Activated B cell treated with CpG ODN at 0.5 μM for 24 hours (primary cell): ENCODE measurements at regions not wholly inside any gene's neighbourhood (a gene's known extent, or its start where the extent isn't known, plus 50 kb on each side); places are given as distances from the start of the nearest gene placed in this dataset.

ENCODE experiments used
- ATAC-seq: fragments of 200-7000 bp; cut with Tn5 transposase; one replicate; pipeline ENCODE4 v1.10.0; 2021; ENCODE audit warnings: low read depth, mild to moderate bottlenecking, moderate library complexity
- CTCF ChIA-PET: fragments of 350-600 bp; sonication (Branson Sonifier 250); formaldehyde crosslinking; loops from one replicate; lab custom pipeline; 2021; ENCODE audit warnings: antibody characterized with exemption; lab: Charles Lee
- POLR2A ChIA-PET: fragments of 350-600 bp; sonication (Branson Sonifier 250); formaldehyde crosslinking; loops from one replicate; lab custom pipeline; 2021; ENCODE audit warnings: antibody characterized with exemption; lab: Charles Lee
- DNase-seq: peaks from one replicate; pipeline ENCODE4 v3.0.0; 2022
- H3K27ac Mint-ChIP-seq: one replicate; pipeline ENCODE4 v1.8.0; 2020; ENCODE audit warnings: mixed read lengths
- H3K27me3 Mint-ChIP-seq: one replicate; pipeline ENCODE4 v1.8.0; 2021; ENCODE audit warnings: mixed read lengths
- H3K36me3 Mint-ChIP-seq: one replicate; pipeline ENCODE4 v1.8.0; 2021; ENCODE audit warnings: low read depth, mixed read lengths
- H3K4me1 Mint-ChIP-seq: one replicate; pipeline ENCODE4 v1.8.0; 2021; ENCODE audit warnings: mixed read lengths
- H3K4me3 Mint-ChIP-seq: one replicate; pipeline ENCODE4 v1.8.0; 2020; ENCODE audit warnings: mild to moderate bottlenecking, mixed read lengths
- H3K9me3 Mint-ChIP-seq: one replicate; pipeline ENCODE4 v1.8.0; 2020; ENCODE audit warnings: mixed read lengths
- intact Hi-C: fragments of 100-400 bp; cut with micrococcal nuclease; formaldehyde crosslinking; loops from one replicate; pipeline ENCODE4 v1.15.1; 2024
- TF ChIP-seq, protein P1 (sequence below): fragments of 200-600 bp; IDR thresholded peaks from one replicate; pipeline ENCODE4 v1.8.0; 2022; ENCODE audit warnings: antibody characterized with exemption, mild to moderate bottlenecking

DNA sequence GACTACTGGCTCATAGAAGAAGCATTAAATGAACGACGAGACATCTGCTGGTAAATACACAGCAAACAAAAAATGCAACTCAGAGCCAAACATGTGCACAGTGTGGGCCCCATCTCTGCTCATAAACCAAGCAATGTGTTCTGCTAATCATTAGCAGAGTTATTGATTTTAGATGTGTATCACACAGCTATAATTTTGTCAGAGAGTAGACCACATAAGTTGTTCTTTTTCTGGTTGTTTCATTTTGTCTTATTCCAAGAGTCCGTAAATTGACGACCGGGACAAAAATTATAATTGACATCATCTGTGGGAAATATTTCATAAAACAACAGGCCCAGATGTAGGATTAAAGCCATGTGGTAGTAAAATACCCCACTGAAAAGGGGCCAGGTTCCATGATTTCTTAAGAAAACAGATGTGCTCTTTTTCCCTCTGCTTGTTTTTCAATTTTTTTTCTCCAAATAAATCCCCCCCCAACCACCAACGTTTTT, 423.6 kb downstream of the HAO1 start:
- ChIA-PET CTCF (no interaction called here), POLR2A (no interaction called here)
- no peaks in the 10 kb centered on the region for H3K27me3 Mint-ChIP-seq
- intact Hi-C loops, result no loop called here
- H3K4me1 Mint-ChIP-seq, result no peaks in the 10 kb centered on the region
- no peaks in the 10 kb centered on the region for H3K36me3 Mint-ChIP-seq
- no peak overlapping the region for H3K4me3 Mint-ChIP-seq
- TF ChIP-seq, protein P1, sequence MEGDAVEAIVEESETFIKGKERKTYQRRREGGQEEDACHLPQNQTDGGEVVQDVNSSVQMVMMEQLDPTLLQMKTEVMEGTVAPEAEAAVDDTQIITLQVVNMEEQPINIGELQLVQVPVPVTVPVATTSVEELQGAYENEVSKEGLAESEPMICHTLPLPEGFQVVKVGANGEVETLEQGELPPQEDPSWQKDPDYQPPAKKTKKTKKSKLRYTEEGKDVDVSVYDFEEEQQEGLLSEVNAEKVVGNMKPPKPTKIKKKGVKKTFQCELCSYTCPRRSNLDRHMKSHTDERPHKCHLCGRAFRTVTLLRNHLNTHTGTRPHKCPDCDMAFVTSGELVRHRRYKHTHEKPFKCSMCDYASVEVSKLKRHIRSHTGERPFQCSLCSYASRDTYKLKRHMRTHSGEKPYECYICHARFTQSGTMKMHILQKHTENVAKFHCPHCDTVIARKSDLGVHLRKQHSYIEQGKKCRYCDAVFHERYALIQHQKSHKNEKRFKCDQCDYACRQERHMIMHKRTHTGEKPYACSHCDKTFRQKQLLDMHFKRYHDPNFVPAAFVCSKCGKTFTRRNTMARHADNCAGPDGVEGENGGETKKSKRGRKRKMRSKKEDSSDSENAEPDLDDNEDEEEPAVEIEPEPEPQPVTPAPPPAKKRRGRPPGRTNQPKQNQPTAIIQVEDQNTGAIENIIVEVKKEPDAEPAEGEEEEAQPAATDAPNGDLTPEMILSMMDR, result no peak
- DNase-seq (no peak), ATAC-seq (no peak)
- H3K9me3 Mint-ChIP-seq, result no peaks in the 10 kb centered on the region
- no peak overlapping the region for H3K27ac Mint-ChIP-seq

DNA sequence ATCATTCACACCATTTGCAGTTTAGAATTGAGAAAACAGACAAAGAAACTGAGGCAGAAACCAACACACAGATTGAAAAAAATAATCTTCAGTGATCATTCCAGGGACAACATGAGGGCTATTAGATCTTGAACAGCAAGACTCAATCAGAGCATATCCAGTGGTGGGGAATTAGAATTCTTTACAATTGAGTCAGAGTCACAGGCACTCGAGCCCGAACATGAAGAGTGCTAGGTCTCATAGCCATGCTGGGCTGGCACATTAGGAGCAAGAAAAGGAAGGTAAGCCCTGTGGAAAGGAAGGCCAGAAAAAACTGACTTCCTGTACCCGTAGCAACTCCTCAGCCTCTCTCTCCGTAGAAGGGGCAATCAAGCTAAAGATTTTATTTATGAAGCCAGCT, 419.9 kb downstream of the HAO1 start:
- H3K27ac Mint-ChIP-seq, result no peak overlapping the region
- H3K27me3 Mint-ChIP-seq, result no peaks in the 10 kb centered on the region
- ChIA-PET POLR2A (no interaction called here), CTCF (no interaction called here)
- H3K4me1 Mint-ChIP-seq, result no peaks in the 10 kb centered on the region
- no peak overlapping the region for H3K4me3 Mint-ChIP-seq
- intact Hi-C loops, result no loop called here
- no peak for ATAC-seq
- TF ChIP-seq, protein P1, result no peak
- H3K9me3 Mint-ChIP-seq, result no peaks in the 10 kb centered on the region
- DNase-seq, result no peak
- no peaks in the 10 kb centered on the region for H3K36me3 Mint-ChIP-seq

DNA sequence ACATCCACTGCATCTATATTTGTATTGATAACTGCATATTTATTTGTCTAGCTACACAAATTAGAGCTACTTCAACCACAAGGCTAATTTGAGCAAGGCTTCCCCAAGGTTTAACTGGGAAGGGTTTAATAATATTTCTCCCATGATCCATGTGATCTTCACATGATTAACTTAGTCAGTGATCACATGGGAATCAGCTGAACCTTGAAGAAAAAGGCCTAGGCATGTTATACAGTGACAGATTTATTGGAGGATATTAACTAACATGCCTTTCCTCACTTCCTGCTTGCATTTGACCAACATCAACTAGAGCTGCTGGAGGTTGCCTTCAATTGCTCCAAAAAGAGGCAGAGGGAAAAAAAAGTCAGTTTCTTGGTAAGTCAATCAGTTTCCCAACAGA, 417.0 kb downstream of the HAO1 start:
- CTCF ChIA-PET, result no interaction called here
- intact Hi-C loops, result no loop called here

DNA sequence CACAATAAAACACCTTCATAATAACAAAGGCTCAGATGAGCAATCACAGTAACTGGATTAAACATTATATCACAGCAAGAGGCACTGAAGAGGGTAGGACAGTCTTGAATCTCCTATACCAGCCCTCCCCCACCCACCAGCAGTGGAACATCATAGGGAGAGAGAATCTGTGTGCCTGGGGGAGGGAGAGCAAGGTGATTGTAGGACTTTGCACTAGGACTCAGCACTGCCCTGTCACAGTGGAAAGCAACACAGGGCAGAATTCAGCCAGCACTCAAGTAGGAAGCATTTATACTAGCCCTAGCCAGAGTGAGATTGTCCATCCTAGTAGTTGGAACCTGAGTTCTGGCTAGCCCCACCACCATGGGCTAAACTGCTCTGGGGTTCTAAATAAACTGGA, 400.2 kb downstream of the HAO1 start:
- no peak for DNase-seq
- no peaks in the 10 kb centered on the region for H3K27me3 Mint-ChIP-seq
- intact Hi-C loops, result no loop called here
- no peak for ATAC-seq
- CTCF ChIA-PET, result no interaction called here
- TF ChIP-seq, protein P1, result no peak
- no peak overlapping the region for H3K27ac Mint-ChIP-seq
- H3K36me3 Mint-ChIP-seq, result no peaks in the 10 kb centered on the region
- H3K4me3 Mint-ChIP-seq, result no peak overlapping the region
- POLR2A ChIA-PET, result no interaction called here
- H3K4me1 Mint-ChIP-seq, result no peaks in the 10 kb centered on the region
- peaks cover 3% of the 10 kb centered on the region for H3K9me3 Mint-ChIP-seq

More for the DNA sequence above, 417.0 kb downstream of the HAO1 start:
- TF ChIP-seq, protein P1, result no peak
- Mint-ChIP-seq H3K36me3 (no peaks in the 10 kb centered on the region), H3K4me3 (no peak overlapping the region), H3K9me3 (peaks cover 5% of the 10 kb centered on the region), H3K27ac (no peak overlapping the region), H3K4me1 (no peaks in the 10 kb centered on the region), H3K27me3 (no peaks in the 10 kb centered on the region)
- ATAC-seq (no peak), DNase-seq (no peak)
- POLR2A ChIA-PET, result no interaction called here

GRCh38 chr20:7540923-7541322, 399.3 kb downstream of the HAO1 start:
- TF ChIP-seq, protein P1, result no peak
- no peaks in the 10 kb centered on the region for H3K27me3 Mint-ChIP-seq
- ATAC-seq (no peak), DNase-seq (no peak)
- H3K4me3 Mint-ChIP-seq, result no peak overlapping the region
- H3K36me3 Mint-ChIP-seq, result no peaks in the 10 kb centered on the region
- intact Hi-C loops, result no loop called here
- CTCF ChIA-PET, result no interaction called here
- peaks cover 3% of the 10 kb centered on the region for H3K9me3 Mint-ChIP-seq
- POLR2A ChIA-PET, result no interaction called here
- no peak overlapping the region for H3K27ac Mint-ChIP-seq
- H3K4me1 Mint-ChIP-seq, result no peaks in the 10 kb centered on the region
